ACC112 (cell line): ENCODE measurements at regions not wholly inside any gene's neighbourhood (a gene's known extent, or its start where the extent isn't known, plus 50 kb on each side); places are given as distances from the start of the nearest gene placed in this dataset.

Experiments used
- H2AFZ ChIP-seq: fragments of 200-600 bp; sonication (generic); one replicate; pipeline ENCODE4 v1.6.0; 2017; ENCODE audit warnings: antibody characterized with exemption, low read length; ENCODE audit not compliant: unreplicated experiment
- H3K27ac ChIP-seq: fragments of 200-600 bp; sonication (generic); 2 replicates; pipeline ENCODE4 v1.5.1; 2014; ENCODE audit warnings: low read depth, mild to moderate bottlenecking, antibody characterized with exemption, low read length, moderate library complexity
- H3K27me3 ChIP-seq: fragments of 200-600 bp; sonication (generic); 2 replicates; pipeline ENCODE4 v1.6.1; 2014; ENCODE audit warnings: mild to moderate bottlenecking, antibody characterized with exemption, low read length, moderate library complexity, mixed read lengths; ENCODE audit not compliant: insufficient read depth
- H3K36me3 ChIP-seq: fragments of 200-600 bp; sonication (generic); 2 replicates; pipeline ENCODE4 v1.6.1; 2016; ENCODE audit warnings: mild to moderate bottlenecking, antibody characterized with exemption, low read length, moderate library complexity, mixed read lengths; ENCODE audit not compliant: insufficient read depth
- H3K4me1 ChIP-seq: fragments of 200-600 bp; sonication (generic); one replicate; pipeline ENCODE4 v1.6.1; 2016; ENCODE audit warnings: low read length, mixed read lengths; ENCODE audit not compliant: insufficient read depth, unreplicated experiment, control insufficient read depth
- H3K4me3 ChIP-seq: fragments of 200-600 bp; sonication (generic); 2 replicates; pipeline ENCODE4 v1.5.1; 2014; ENCODE audit warnings: mild to moderate bottlenecking, low read depth, low read length
- H3K79me2 ChIP-seq: fragments of 200-600 bp; sonication (generic); one replicate; pipeline ENCODE4 v1.6.0; 2016; ENCODE audit warnings: low read length; ENCODE audit not compliant: control insufficient read depth, unreplicated experiment, insufficient read depth

- Histone ChIP-seq H3K79me2 (no peaks in the 10 kb centered on the region), H3K27me3 (0 out of 2 replicates have a peak, but pooled peaks cover 5% of the 10 kb centered on the region), H3K36me3 (no peaks in the 10 kb centered on the region), H3K4me3 (no peak overlapping the region), H3K4me1 (no peaks in the 10 kb centered on the region), H3K27ac (no peak overlapping the region), H2AFZ (no peak overlapping the region)
These were observed 60.2 kb upstream of the PCSK5 start for GRCh38 chr9:75830303-75830702.

- H3K4me3 ChIP-seq: no peak overlapping the region
- no peak overlapping the region for H3K27ac ChIP-seq
- no peaks in the 10 kb centered on the region for H3K4me1 ChIP-seq
- H3K79me2 ChIP-seq: no peaks in the 10 kb centered on the region
- H3K27me3 ChIP-seq: no peaks in the 10 kb centered on the region
- H2AFZ ChIP-seq: no peak overlapping the region
- no peaks in the 10 kb centered on the region for H3K36me3 ChIP-seq
These were observed 56.7 kb upstream of the PCSK5 start for GRCh38 chr9:75833778-75834177.

GRCh38 chr9:75834878-75835277 lies 55.6 kb upstream of the PCSK5 start:
- Histone ChIP-seq H3K4me1 (no peaks in the 10 kb centered on the region), H3K79me2 (no peaks in the 10 kb centered on the region), H3K36me3 (no peaks in the 10 kb centered on the region), H3K27ac (no peak overlapping the region), H2AFZ (no peak overlapping the region), H3K27me3 (no peaks in the 10 kb centered on the region), H3K4me3 (no peak overlapping the region)
